Dendritic cell treated with granulocyte-macrophage colony-stimulating factor and Interleukin-4, amounts not matched to agents 40 ng/mL and 50 ng/mL, for 4 days (primary cell): ENCODE measurements at regions not wholly inside any gene's neighbourhood (a gene's known extent, or its start where the extent isn't known, plus 50 kb on each side); places are given as distances from the start of the nearest gene placed in this dataset.

Experiments
- H3K27ac Mint-ChIP-seq: one replicate; pipeline ENCODE4 v1.8.0; 2022; ENCODE audit warnings: mild to moderate bottlenecking, mixed read lengths
- H3K27me3 Mint-ChIP-seq: one replicate; pipeline ENCODE4 v1.8.0; 2022; ENCODE audit warnings: mild to moderate bottlenecking, mixed read lengths
- H3K36me3 Mint-ChIP-seq: one replicate; pipeline ENCODE4 v1.8.0; 2022; ENCODE audit warnings: low read depth, mixed read lengths
- H3K4me1 Mint-ChIP-seq: one replicate; pipeline ENCODE4 v1.8.0; 2022; ENCODE audit warnings: low read depth, mixed read lengths
- H3K4me3 Mint-ChIP-seq: one replicate; pipeline ENCODE4 v1.8.0; 2022; ENCODE audit warnings: mild to moderate bottlenecking, moderate library complexity, mixed read lengths
- H3K9me3 Mint-ChIP-seq: one replicate; pipeline ENCODE4 v1.8.0; 2022; ENCODE audit warnings: mixed read lengths
- intact Hi-C: fragments of 100-400 bp; cut with micrococcal nuclease; formaldehyde crosslinking; loops from one replicate; pipeline ENCODE4 v1.15.0; 2022

- H3K4me1 Mint-ChIP-seq: no peaks in the 10 kb centered on the region
- intact Hi-C loops: no loop called here
- H3K27ac Mint-ChIP-seq: no peak overlapping the region
- H3K27me3 Mint-ChIP-seq: no peaks in the 10 kb centered on the region
- no peaks in the 10 kb centered on the region for H3K36me3 Mint-ChIP-seq
- peaks cover 23% of the 10 kb centered on the region for H3K9me3 Mint-ChIP-seq
- no peak overlapping the region for H3K4me3 Mint-ChIP-seq
Measured at GRCh38 chr5:20041326-20042274, 53.6 kb upstream of the CDH18 start.

- Mint-ChIP-seq H3K4me3 (no peak overlapping the region), H3K27me3 (no peaks in the 10 kb centered on the region), H3K27ac (no peak overlapping the region), H3K36me3 (no peaks in the 10 kb centered on the region), H3K4me1 (no peaks in the 10 kb centered on the region), H3K9me3 (peaks cover 23% of the 10 kb centered on the region)
- intact Hi-C loops: no loop called here
Measured at GRCh38 chr5:20040901-20041300, 52.9 kb upstream of the CDH18 start.
